ENCODE measurements at regions not wholly inside any gene's neighbourhood (a gene's known extent, or its start where the extent isn't known, plus 50 kb on each side); places are given as distances from the start of the nearest gene placed in this dataset.

- Histone ChIP-seq H3K4me1 (no peaks in the 10 kb centered on the region), H3K27ac (no peak overlapping the region), H3K9me3 (no peaks in the 10 kb centered on the region), H3K4me3 (no peak overlapping the region), H3K36me3 (no peaks in the 10 kb centered on the region), H3K27me3 (no peaks in the 10 kb centered on the region)
- ATAC-seq: no peak
- no peak for DNase-seq
- intact Hi-C loops (cut with DNase I): no loop called here
- no peak for TF ChIP-seq CTCF (IDR thresholded peaks at IDR 0.05)
Measured at GRCh38 chr5:118726891-118727290, 261.5 kb downstream of the DTWD2 start.

- ATAC-seq (no peak), DNase-seq (no peak)
- no peaks in the 10 kb centered on the region for H3K36me3 ChIP-seq
- no peaks in the 10 kb centered on the region for H3K4me1 ChIP-seq
- intact Hi-C loops (cut with DNase I): no loop called here
- H3K4me3 ChIP-seq: no peak overlapping the region
- no peak overlapping the region for H3K27ac ChIP-seq
- H3K27me3 ChIP-seq: no peaks in the 10 kb centered on the region
- H3K9me3 ChIP-seq: no peaks in the 10 kb centered on the region
- no peak for TF ChIP-seq CTCF (IDR thresholded peaks at IDR 0.05)
Measured at GRCh38 chr5:118723021-118723338, 265.4 kb downstream of the DTWD2 start.

GRCh38 chr5:118722122-118723020 is 266.0 kb downstream of the DTWD2 start:
- TF ChIP-seq CTCF (IDR thresholded peaks at IDR 0.05): no peak
- H3K36me3 ChIP-seq: no peaks in the 10 kb centered on the region
- H3K27me3 ChIP-seq: no peaks in the 10 kb centered on the region
- H3K4me3 ChIP-seq: no peak overlapping the region
- no peaks in the 10 kb centered on the region for H3K9me3 ChIP-seq
- no peaks in the 10 kb centered on the region for H3K4me1 ChIP-seq
- ATAC-seq (no peak), DNase-seq (no peak)
- intact Hi-C loops (cut with DNase I): no loop called here
- H3K27ac ChIP-seq: no peak overlapping the region

DNA sequence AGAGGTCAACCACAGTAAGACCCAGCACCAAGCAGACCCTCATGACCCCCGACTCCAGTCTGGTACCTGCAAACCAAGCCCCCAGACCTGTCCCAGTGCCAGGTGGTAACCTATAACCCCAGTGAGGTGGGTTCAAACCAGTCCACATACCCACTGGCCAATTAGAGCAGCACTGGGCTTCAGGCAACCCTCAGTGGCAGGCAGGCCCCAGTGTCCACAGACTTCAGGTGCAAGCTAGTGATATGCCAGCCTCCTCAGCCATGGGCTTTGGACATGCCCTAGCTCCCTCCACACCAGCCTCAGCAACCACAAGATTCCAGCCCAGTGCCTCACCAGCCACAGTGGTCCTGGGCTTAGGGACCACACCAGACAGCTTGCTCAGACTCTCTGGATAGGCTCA is 276.6 kb downstream of the DTWD2 start:
- intact Hi-C loops (cut with DNase I): no loop called here
- Histone ChIP-seq H3K4me1 (no peaks in the 10 kb centered on the region), H3K4me3 (no peak overlapping the region), H3K9me3 (peaks cover 8% of the 10 kb centered on the region), H3K36me3 (no peaks in the 10 kb centered on the region), H3K27me3 (no peaks in the 10 kb centered on the region), H3K27ac (no peak overlapping the region)
- ATAC-seq (peak; percentile 36), DNase-seq (no peak)
- TF ChIP-seq CTCF (IDR thresholded peaks at IDR 0.05): no peak

- Histone ChIP-seq H3K4me3 (no peak overlapping the region), H3K9me3 (peaks cover 8% of the 10 kb centered on the region), H3K4me1 (no peaks in the 10 kb centered on the region), H3K27ac (no peak overlapping the region), H3K36me3 (no peaks in the 10 kb centered on the region), H3K27me3 (no peaks in the 10 kb centered on the region)
- no peak for TF ChIP-seq CTCF (IDR thresholded peaks at IDR 0.05)
- intact Hi-C loops (cut with DNase I): no loop called here
- DNase-seq (no peak), ATAC-seq (no peak)
Measured at GRCh38 chr5:118705959-118706667, 282.2 kb downstream of the DTWD2 start.
